Suprapubic skin (tissue), 4 donors: ENCODE measurements at regions not wholly inside any gene's neighbourhood (a gene's known extent, or its start where the extent isn't known, plus 50 kb on each side); places are given as distances from the start of the nearest gene placed in this dataset.

Experiments
- DNase-seq, 2 donors: peaks; one replicate each; pipeline ENCODE4 v3.0.0-alpha.2; 2019; ENCODE audit warnings: low spot score in 2 of 2
- H3K27ac ChIP-seq: fragments of 200-600 bp; sonication (generic); one replicate; pipeline ENCODE4 v1.5.1; 2019
- H3K27me3 ChIP-seq: fragments of 200-600 bp; sonication (generic); one replicate; pipeline ENCODE4 v1.5.1; 2019
- H3K36me3 ChIP-seq: fragments of 200-600 bp; sonication (generic); one replicate; pipeline ENCODE4 v1.5.1; 2019
- H3K4me1 ChIP-seq: fragments of 200-600 bp; sonication (generic); one replicate; pipeline ENCODE4 v1.5.1; 2019
- H3K4me3 ChIP-seq: fragments of 200-600 bp; sonication (generic); one replicate; pipeline ENCODE4 v1.5.1; 2019; ENCODE audit warnings: mild to moderate bottlenecking
- H3K9me3 ChIP-seq: fragments of 200-600 bp; sonication (generic); one replicate; pipeline ENCODE4 v1.5.1; 2019
- EP300 ChIP-seq: sonication (generic); formaldehyde crosslinking; IDR thresholded peaks from one replicate; pipeline ENCODE4 v1.6.1; 2017; ENCODE audit warnings: antibody characterized with exemption
- POLR2A ChIP-seq, 2 donors: fragments of 450-650 bp; IDR thresholded peaks; one replicate each; pipeline ENCODE4 v1.6.1; 2017; ENCODE audit warnings: antibody characterized with exemption in 2 of 2, mild to moderate bottlenecking in 2 of 2, moderate library complexity in 2 of 2
- POLR2AphosphoS5 ChIP-seq, 3 donors: sonication (generic); formaldehyde crosslinking; IDR thresholded peaks; one replicate each; pipeline ENCODE4 v1.6.1; 2017; ENCODE audit warnings: antibody characterized with exemption in 3 of 3
- WGBS: methylation state at CpG from one replicate; pipeline ENCODE4 v1.1.5; 2018; 5-methylcytosine and 5-hydroxymethylcytosine counted together
- TF ChIP-seq, protein P1 (sequence below), 2 donors: fragments of 200-600 bp in 1 of 2; fragments of 450-650 bp in 1 of 2; sonication (generic) in 1 of 2; IDR thresholded peaks; one replicate each; pipeline ENCODE4 v1.5.1; 2016 to 2019; ENCODE audit warnings: antibody characterized with exemption in 2 of 2, mild to moderate bottlenecking in 1 of 2, moderate library complexity in 1 of 2

DNA sequence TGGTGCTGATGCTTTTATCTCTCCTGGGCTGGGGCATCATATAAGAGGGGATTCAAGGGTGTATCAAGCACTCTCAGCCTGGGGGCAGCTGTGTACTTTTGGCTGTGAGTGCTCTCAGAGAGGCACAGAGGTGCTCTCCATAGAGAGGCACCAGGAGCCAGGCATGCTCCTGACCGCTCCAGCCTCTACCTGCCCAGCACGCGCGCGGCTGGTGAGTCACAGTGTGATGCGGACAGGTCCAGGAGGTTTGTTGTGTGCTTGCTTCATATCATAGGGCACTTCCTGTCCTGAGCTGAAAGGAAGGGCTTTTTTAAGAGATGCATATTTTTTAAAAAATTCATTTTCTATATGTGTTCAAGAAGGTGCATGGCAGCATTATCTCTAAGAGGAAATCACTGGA is 93.6 kb upstream of the BCAR3 start:
- Histone ChIP-seq H3K9me3 (no peaks in the 10 kb centered on the region), H3K27ac (no peak overlapping the region), H3K4me1 (no peaks in the 10 kb centered on the region), H3K4me3 (no peak overlapping the region), H3K36me3 (no peaks in the 10 kb centered on the region), H3K27me3 (no peaks in the 10 kb centered on the region)
- TF ChIP-seq POLR2AphosphoS5 (IDR thresholded peaks at IDR 0.05) (no peak), EP300 (no peak)
- TF ChIP-seq, protein P1, sequence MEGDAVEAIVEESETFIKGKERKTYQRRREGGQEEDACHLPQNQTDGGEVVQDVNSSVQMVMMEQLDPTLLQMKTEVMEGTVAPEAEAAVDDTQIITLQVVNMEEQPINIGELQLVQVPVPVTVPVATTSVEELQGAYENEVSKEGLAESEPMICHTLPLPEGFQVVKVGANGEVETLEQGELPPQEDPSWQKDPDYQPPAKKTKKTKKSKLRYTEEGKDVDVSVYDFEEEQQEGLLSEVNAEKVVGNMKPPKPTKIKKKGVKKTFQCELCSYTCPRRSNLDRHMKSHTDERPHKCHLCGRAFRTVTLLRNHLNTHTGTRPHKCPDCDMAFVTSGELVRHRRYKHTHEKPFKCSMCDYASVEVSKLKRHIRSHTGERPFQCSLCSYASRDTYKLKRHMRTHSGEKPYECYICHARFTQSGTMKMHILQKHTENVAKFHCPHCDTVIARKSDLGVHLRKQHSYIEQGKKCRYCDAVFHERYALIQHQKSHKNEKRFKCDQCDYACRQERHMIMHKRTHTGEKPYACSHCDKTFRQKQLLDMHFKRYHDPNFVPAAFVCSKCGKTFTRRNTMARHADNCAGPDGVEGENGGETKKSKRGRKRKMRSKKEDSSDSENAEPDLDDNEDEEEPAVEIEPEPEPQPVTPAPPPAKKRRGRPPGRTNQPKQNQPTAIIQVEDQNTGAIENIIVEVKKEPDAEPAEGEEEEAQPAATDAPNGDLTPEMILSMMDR (IDR thresholded peaks at IDR 0.05): no peak
- no peak for DNase-seq
- WGBS: 73% methylated on average over 6 of the region's 6 CpGs

DNA sequence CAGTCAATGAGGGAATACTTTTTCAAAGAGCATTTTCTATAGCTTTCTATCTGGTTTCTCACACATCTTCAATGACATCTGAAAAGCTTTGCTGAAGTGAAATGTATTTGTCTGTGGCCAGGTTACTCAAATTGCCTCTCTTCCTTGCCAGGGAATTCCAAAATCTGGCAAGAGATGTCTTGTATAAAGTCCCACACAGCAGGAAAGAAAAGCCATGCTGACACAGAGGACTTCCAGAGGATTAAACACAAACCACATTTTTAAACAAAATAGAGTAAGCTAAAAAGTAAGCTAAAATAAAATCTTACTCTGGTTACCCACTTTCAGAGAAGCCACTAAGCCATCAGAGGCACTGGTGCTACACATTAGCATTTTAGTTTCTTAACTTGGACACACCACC is 93.1 kb upstream of the BCAR3 start:
- H3K27me3 ChIP-seq: no peaks in the 10 kb centered on the region
- H3K4me1 ChIP-seq: peaks cover 4% of the 10 kb centered on the region
- no peak overlapping the region for H3K4me3 ChIP-seq
- no peaks in the 10 kb centered on the region for H3K9me3 ChIP-seq
- TF ChIP-seq POLR2A (IDR thresholded peaks at IDR 0.05) (no peak), POLR2AphosphoS5 (IDR thresholded peaks at IDR 0.05) (no peak), EP300 (no peak)
- TF ChIP-seq, protein P1 (IDR thresholded peaks at IDR 0.05): no peak
- DNase-seq: no peak
- H3K36me3 ChIP-seq: no peaks in the 10 kb centered on the region
- H3K27ac ChIP-seq: no peak overlapping the region

DNA sequence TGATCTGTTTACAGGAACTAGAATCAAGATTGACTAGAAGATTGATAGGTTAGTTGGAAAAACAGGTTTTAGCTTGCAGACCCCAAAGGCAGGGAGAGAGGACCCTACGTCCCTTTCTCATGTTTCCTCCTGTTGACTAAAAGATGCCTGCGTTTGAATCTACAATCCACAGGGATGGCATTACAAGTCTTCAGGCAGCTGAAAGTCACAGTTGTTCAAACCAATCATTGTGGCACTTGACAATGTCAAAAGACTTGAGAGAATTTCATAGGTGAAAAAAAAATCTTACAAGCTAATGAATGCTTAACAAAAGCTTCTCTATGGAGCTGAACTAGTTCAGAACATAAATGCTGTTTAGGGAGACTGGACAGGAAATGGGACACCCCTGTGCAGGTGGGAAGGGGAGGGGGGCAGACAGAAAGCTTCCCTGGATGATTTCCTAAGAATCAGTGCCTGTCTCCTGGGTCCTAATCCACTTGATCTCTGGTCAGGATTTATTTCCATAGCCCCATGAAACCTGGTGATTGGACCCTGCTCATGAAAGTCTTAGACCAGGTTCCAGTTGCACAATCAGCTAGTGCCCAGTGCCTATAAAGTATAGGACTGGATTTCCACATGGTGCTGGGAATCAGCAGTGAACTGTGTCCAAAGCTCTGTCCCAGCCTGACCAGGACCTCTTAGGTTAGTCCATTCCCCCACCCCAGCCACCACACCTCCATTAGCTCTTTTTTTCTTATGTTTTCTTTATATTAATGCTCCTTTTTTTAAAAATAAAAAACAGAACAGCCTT is 91.6 kb upstream of the BCAR3 start:
- TF ChIP-seq POLR2A (IDR thresholded peaks at IDR 0.05) (no peak), EP300 (no peak), POLR2AphosphoS5 (IDR thresholded peaks at IDR 0.05) (no peak)
- TF ChIP-seq, protein P1 (IDR thresholded peaks at IDR 0.05): no peak
- H3K27me3 ChIP-seq: no peaks in the 10 kb centered on the region
- no peak overlapping the region for H3K27ac ChIP-seq
- no peaks in the 10 kb centered on the region for H3K9me3 ChIP-seq
- no peak overlapping the region for H3K4me3 ChIP-seq
- peaks cover 19% of the 10 kb centered on the region for H3K4me1 ChIP-seq
- 77% methylated on average over 2 of the region's 2 CpGs for WGBS
- H3K36me3 ChIP-seq: no peaks in the 10 kb centered on the region
- DNase-seq: no peak

DNA sequence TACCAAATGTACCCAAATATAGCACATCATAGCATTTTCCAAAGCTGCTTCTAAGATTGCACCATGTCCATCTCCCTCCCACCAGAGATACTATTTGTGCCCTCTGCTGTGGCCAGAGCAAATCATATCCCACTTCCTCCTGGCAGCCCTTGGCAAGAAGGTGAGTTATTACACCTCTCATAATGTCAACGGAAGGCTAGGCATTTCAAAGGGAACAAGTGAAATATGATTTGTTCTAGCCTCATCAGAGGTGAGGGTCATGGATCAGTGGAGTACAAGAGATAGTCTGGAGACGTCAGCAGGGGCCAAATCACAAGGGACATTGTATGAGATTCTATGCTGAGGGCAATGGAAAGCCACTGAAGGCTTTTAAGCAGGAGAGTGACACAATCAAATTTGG is 90.2 kb upstream of the BCAR3 start:
- Histone ChIP-seq H3K27ac (no peak overlapping the region), H3K27me3 (no peaks in the 10 kb centered on the region), H3K4me3 (no peak overlapping the region), H3K36me3 (no peaks in the 10 kb centered on the region), H3K4me1 (peaks cover 21% of the 10 kb centered on the region), H3K9me3 (no peaks in the 10 kb centered on the region)
- TF ChIP-seq POLR2A (IDR thresholded peaks at IDR 0.05): no peak
- TF ChIP-seq, protein P1 (IDR thresholded peaks at IDR 0.05): no peak
- no peak for TF ChIP-seq POLR2AphosphoS5 (IDR thresholded peaks at IDR 0.05)
- DNase-seq: no peak
- WGBS: 49% methylated on average over 2 of the region's 2 CpGs

DNA sequence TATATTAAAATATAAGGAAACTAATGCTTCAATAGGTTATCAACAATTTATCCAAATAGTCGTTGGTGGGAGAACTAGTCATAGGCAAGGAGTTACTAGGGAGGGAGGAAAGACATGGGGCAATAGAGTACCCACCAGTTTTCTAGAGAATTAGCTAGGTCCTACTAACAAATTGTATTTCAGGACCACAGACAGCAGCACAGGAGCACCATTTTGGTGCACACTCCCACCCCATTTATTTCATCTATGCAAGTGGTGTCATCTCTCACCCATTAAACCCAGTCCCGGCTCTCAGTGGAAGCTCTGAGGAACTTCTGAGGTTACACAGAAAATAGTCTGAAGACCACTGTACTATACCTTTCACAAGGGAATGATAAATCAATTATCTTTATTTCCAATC is 89.0 kb upstream of the BCAR3 start:
- Histone ChIP-seq H3K4me3 (no peak overlapping the region), H3K4me1 (peaks cover 21% of the 10 kb centered on the region), H3K27ac (no peak overlapping the region), H3K9me3 (no peaks in the 10 kb centered on the region), H3K27me3 (no peaks in the 10 kb centered on the region), H3K36me3 (no peaks in the 10 kb centered on the region)
- TF ChIP-seq, protein P1 (IDR thresholded peaks at IDR 0.05): no peak
- TF ChIP-seq POLR2A (IDR thresholded peaks at IDR 0.05) (no peak), POLR2AphosphoS5 (IDR thresholded peaks at IDR 0.05) (no peak), EP300 (no peak)
- DNase-seq: no peak
- 91% methylated on average over 2 of the region's 2 CpGs for WGBS
